Progenitor cell of endocrine pancreas (in vitro differentiated cells): ENCODE measurements at regions not wholly inside any gene's neighbourhood (a gene's known extent, or its start where the extent isn't known, plus 50 kb on each side); places are given as distances from the start of the nearest gene placed in this dataset.

ENCODE experiments used
- DNase-seq: peaks from one replicate; pipeline ENCODE4 v3.0.0; 2021; ENCODE audit warnings: low spot score; ENCODE audit not compliant: unreplicated experiment
- H3K27ac Mint-ChIP-seq: 2 replicates; pipeline ENCODE4 v1.8.0; 2021; ENCODE audit warnings: mild to moderate bottlenecking, moderate library complexity, mixed read lengths
- H3K27me3 Mint-ChIP-seq: 2 replicates; pipeline ENCODE4 v1.8.0; 2021; ENCODE audit warnings: mixed read lengths
- H3K36me3 Mint-ChIP-seq: 2 replicates; pipeline ENCODE4 v1.8.0; 2022; ENCODE audit warnings: mixed read lengths; ENCODE audit not compliant: insufficient read depth
- H3K4me1 Mint-ChIP-seq: 2 replicates; pipeline ENCODE4 v1.8.0; 2021; ENCODE audit warnings: low read depth, mixed read lengths
- H3K4me3 Mint-ChIP-seq: 2 replicates; pipeline ENCODE4 v1.8.0; 2021; ENCODE audit warnings: low read depth, mild to moderate bottlenecking, moderate library complexity, mixed read lengths
- H3K9me3 Mint-ChIP-seq: 2 replicates; pipeline ENCODE4 v1.8.0; 2021; ENCODE audit warnings: low read depth, mixed read lengths
- CTCF ChIP-seq: fragments of 200-600 bp; sonication (generic); IDR thresholded peaks from one replicate; pipeline ENCODE4 v1.5.0; 2021; ENCODE audit warnings: antibody characterized with exemption, mild to moderate bottlenecking; ENCODE audit not compliant: unreplicated experiment

- Mint-ChIP-seq H3K4me3 (no peak overlapping the region), H3K36me3 (no peaks in the 10 kb centered on the region), H3K27me3 (peaks cover 6% of the 10 kb centered on the region), H3K27ac (no peak overlapping the region), H3K9me3 (no peaks in the 10 kb centered on the region), H3K4me1 (peaks cover 1% of the 10 kb centered on the region)
- no peak for TF ChIP-seq CTCF
- DNase-seq, result no peak
Measured at GRCh38 chr14:61899497-61899896, 137.3 kb downstream of the SNAPC1 start.

- no peak overlapping the region for H3K4me3 Mint-ChIP-seq
- no peak for TF ChIP-seq CTCF
- no peak overlapping the region for H3K27ac Mint-ChIP-seq
- H3K27me3 Mint-ChIP-seq, result no peaks in the 10 kb centered on the region
- no peaks in the 10 kb centered on the region for H3K4me1 Mint-ChIP-seq
- DNase-seq, result no peak
- no peaks in the 10 kb centered on the region for H3K9me3 Mint-ChIP-seq
- no peaks in the 10 kb centered on the region for H3K36me3 Mint-ChIP-seq
Measured at GRCh38 chr14:61904946-61905345, 142.7 kb downstream of the SNAPC1 start.

- Mint-ChIP-seq H3K27ac (no peak overlapping the region), H3K27me3 (no peaks in the 10 kb centered on the region), H3K4me1 (peaks cover 2% of the 10 kb centered on the region), H3K4me3 (no peak overlapping the region), H3K9me3 (no peaks in the 10 kb centered on the region), H3K36me3 (no peaks in the 10 kb centered on the region)
- TF ChIP-seq CTCF, result no peak
- DNase-seq, result no peak
Measured at GRCh38 chr14:61911574-61911973, 149.4 kb downstream of the SNAPC1 start.

- no peaks in the 10 kb centered on the region for H3K9me3 Mint-ChIP-seq
- peaks cover 2% of the 10 kb centered on the region for H3K4me1 Mint-ChIP-seq
- no peak overlapping the region for H3K27ac Mint-ChIP-seq
- no peak for DNase-seq
- TF ChIP-seq CTCF, result no peak
- no peak overlapping the region for H3K4me3 Mint-ChIP-seq
- no peaks in the 10 kb centered on the region for H3K27me3 Mint-ChIP-seq
- no peaks in the 10 kb centered on the region for H3K36me3 Mint-ChIP-seq
Measured at GRCh38 chr14:61918998-61919397, 156.8 kb downstream of the SNAPC1 start.

GRCh38 chr14:61923348-61923747 is 161.1 kb downstream of the SNAPC1 start:
- Mint-ChIP-seq H3K36me3 (no peaks in the 10 kb centered on the region), H3K4me1 (peaks cover 10% of the 10 kb centered on the region), H3K4me3 (no peak overlapping the region), H3K9me3 (no peaks in the 10 kb centered on the region), H3K27ac (no peak overlapping the region), H3K27me3 (no peaks in the 10 kb centered on the region)
- TF ChIP-seq CTCF, result peak; percentile 11
- no peak for DNase-seq

- H3K36me3 Mint-ChIP-seq, result no peaks in the 10 kb centered on the region
- TF ChIP-seq CTCF, result peak; percentile 12
- no peak overlapping the region for H3K4me3 Mint-ChIP-seq
- no peaks in the 10 kb centered on the region for H3K9me3 Mint-ChIP-seq
- H3K27ac Mint-ChIP-seq, result no peak overlapping the region
- H3K4me1 Mint-ChIP-seq, result peaks cover 12% of the 10 kb centered on the region
- no peak for DNase-seq
- H3K27me3 Mint-ChIP-seq, result peaks cover 3% of the 10 kb centered on the region
Measured at GRCh38 chr14:61925043-61925442, 162.8 kb downstream of the SNAPC1 start.
